Caco-2 (cell line): ENCODE measurements at regions not wholly inside any gene's neighbourhood (a gene's known extent, or its start where the extent isn't known, plus 50 kb on each side); places are given as distances from the start of the nearest gene placed in this dataset.

ENCODE experiments used
- BruUV-seq: library from RNA; stranded (reverse); fragments of 400-500 nt; replicated peaks from 2 replicates; lab custom pipeline; 2021; lab: Mats Ljungman, UMichigan
- CTCF ChIA-PET: fragments of 300-600 bp; sonication (Branson Sonifier 250); formaldehyde crosslinking; loops from one replicate; lab custom pipeline; 2022; ENCODE audit warnings: antibody characterized with exemption; lab: Charles Lee
- POLR2A ChIA-PET: fragments of 300-600 bp; sonication (Branson Sonifier 250); formaldehyde crosslinking; loops from one replicate; lab custom pipeline; 2022; ENCODE audit warnings: antibody characterized with exemption; lab: Charles Lee
- DNase-seq, 2 experiments: peaks; one replicate each; pipeline versions ENCODE4 v3.0.0 to v3.0.0-alpha.2; 2020 to 2022
- H3K27me3 ChIP-seq: replicated peaks from 2 replicates; pipeline ENCODE4 v1.6.0; 2011; ENCODE audit warnings: low read length; ENCODE audit not compliant: control insufficient read depth, insufficient read depth
- H3K36me3 ChIP-seq: 2 replicates; pipeline ENCODE4 v1.5.1; 2011; ENCODE audit warnings: low read length; ENCODE audit not compliant: control insufficient read depth, insufficient read depth
- H3K4me1 ChIP-seq: fragments of 250-450 bp; sonication (Bioruptor Pico); 2 replicates; pipeline ENCODE4 v1.5.1; 2020; ENCODE audit warnings: mild to moderate bottlenecking
- H3K4me3 ChIP-seq: 2 replicates; pipeline ENCODE4 v1.5.1; 2011; ENCODE audit warnings: low read depth, mild to moderate bottlenecking, control low read depth, low read length
- H3K9me3 ChIP-seq: fragments of 250-450 bp; sonication (Bioruptor Pico); 2 replicates; pipeline ENCODE4 v1.5.1; 2020; ENCODE audit warnings: mild to moderate bottlenecking, moderate library complexity
- H3K27ac Mint-ChIP-seq: one replicate; pipeline ENCODE4 v1.8.0; 2022; ENCODE audit warnings: mixed read lengths; ENCODE audit not compliant: unreplicated experiment
- H3K27me3 Mint-ChIP-seq: one replicate; pipeline ENCODE4 v1.8.0; 2022; ENCODE audit warnings: mixed read lengths; ENCODE audit not compliant: insufficient read depth, unreplicated experiment
- H3K36me3 Mint-ChIP-seq: one replicate; pipeline ENCODE4 v1.8.0; 2022; ENCODE audit warnings: mild to moderate bottlenecking, mixed read lengths; ENCODE audit not compliant: insufficient read depth, unreplicated experiment
- H3K4me1 Mint-ChIP-seq: one replicate; pipeline ENCODE4 v1.8.0; 2022; ENCODE audit warnings: low read depth, mixed read lengths; ENCODE audit not compliant: unreplicated experiment
- H3K4me3 Mint-ChIP-seq: one replicate; pipeline ENCODE4 v1.8.0; 2022; ENCODE audit warnings: mild to moderate bottlenecking, moderate library complexity, mixed read lengths; ENCODE audit not compliant: unreplicated experiment
- H3K9me3 Mint-ChIP-seq: one replicate; pipeline ENCODE4 v1.8.0; 2022; ENCODE audit warnings: mixed read lengths; ENCODE audit not compliant: unreplicated experiment
- intact Hi-C: fragments of 100-400 bp; cut with micrococcal nuclease; formaldehyde crosslinking; loops from one replicate; pipeline ENCODE4 v1.10.0; 2022; ENCODE audit not compliant: unreplicated experiment
- TF ChIP-seq, protein P1 (sequence below), 2 experiments: fragments of 200-600 bp in 1 of 2; IDR thresholded peaks; 1 replicate in 1 of 2; 2 replicates in 1 of 2; pipeline versions ENCODE4 v1.5.1 to v1.8.0; 2011 to 2022; ENCODE audit warnings: antibody characterized with exemption in 1 of 2, control low read depth in 1 of 2, inconsistent platforms in 1 of 2, low read depth in 1 of 2, low read length in 1 of 2, mild to moderate bottlenecking in 1 of 2, moderate library complexity in 1 of 2; ENCODE audit not compliant: insufficient read depth in 1 of 2, severe bottlenecking in 1 of 2, unreplicated experiment in 1 of 2

DNA sequence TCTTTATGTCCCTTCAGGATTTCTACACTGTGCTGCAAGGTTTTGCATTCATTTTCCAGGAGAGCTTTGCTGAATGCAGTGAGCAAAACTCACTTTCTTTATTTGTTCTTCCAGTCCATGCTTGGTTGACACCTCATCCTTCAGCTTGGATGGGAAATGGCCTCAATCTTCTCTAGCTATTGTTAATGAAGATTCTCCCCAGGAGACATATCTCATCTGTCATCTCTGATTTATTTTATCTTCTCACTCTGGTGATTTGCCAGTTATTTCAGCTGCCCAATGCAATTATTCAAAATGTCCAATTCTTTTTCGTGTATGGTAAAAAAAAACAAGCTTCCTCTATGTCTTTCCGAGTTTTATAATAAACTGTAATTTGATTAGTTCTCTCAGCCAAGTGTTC lies 77.9 kb upstream of the PAK5 start:
- no peaks in the 10 kb centered on the region for H3K9me3 ChIP-seq
- no peak overlapping the region for H3K4me3 Mint-ChIP-seq
- no TSS peak for BruUV-seq
- no peaks in the 10 kb centered on the region for H3K9me3 Mint-ChIP-seq
- no peak overlapping the region for H3K4me3 ChIP-seq
- H3K36me3 Mint-ChIP-seq: no peaks in the 10 kb centered on the region
- DNase-seq: no peak
- no peak overlapping the region for H3K27ac Mint-ChIP-seq
- CTCF ChIA-PET: no interaction called here
- intact Hi-C loops: loop anchor here (10.0 kb wide), 1 partner anchor 512 kb away; no protein-coding TSS in a partner anchor
- H3K27me3 ChIP-seq: no peaks in the 10 kb centered on the region
- H3K27me3 Mint-ChIP-seq: peaks cover 15% of the 10 kb centered on the region
- H3K36me3 ChIP-seq: no peaks in the 10 kb centered on the region
- TF ChIP-seq, protein P1, sequence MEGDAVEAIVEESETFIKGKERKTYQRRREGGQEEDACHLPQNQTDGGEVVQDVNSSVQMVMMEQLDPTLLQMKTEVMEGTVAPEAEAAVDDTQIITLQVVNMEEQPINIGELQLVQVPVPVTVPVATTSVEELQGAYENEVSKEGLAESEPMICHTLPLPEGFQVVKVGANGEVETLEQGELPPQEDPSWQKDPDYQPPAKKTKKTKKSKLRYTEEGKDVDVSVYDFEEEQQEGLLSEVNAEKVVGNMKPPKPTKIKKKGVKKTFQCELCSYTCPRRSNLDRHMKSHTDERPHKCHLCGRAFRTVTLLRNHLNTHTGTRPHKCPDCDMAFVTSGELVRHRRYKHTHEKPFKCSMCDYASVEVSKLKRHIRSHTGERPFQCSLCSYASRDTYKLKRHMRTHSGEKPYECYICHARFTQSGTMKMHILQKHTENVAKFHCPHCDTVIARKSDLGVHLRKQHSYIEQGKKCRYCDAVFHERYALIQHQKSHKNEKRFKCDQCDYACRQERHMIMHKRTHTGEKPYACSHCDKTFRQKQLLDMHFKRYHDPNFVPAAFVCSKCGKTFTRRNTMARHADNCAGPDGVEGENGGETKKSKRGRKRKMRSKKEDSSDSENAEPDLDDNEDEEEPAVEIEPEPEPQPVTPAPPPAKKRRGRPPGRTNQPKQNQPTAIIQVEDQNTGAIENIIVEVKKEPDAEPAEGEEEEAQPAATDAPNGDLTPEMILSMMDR (IDR thresholded peaks at IDR 0.05; ENCODE audit: insufficient read depth in 1 of 2, low read depth in 1 of 2, low read length in 1 of 2, severe bottlenecking in 1 of 2, unreplicated experiment in 1 of 2): no peak
- POLR2A ChIA-PET: no interaction called here
- H3K4me1 ChIP-seq: no peaks in the 10 kb centered on the region
- H3K4me1 Mint-ChIP-seq: no peaks in the 10 kb centered on the region

GRCh38 chr20:9912858-9913434 lies 74.1 kb upstream of the PAK5 start:
- TF ChIP-seq, protein P1 (IDR thresholded peaks at IDR 0.05; ENCODE audit: insufficient read depth in 1 of 2, low read depth in 1 of 2, low read length in 1 of 2, severe bottlenecking in 1 of 2, unreplicated experiment in 1 of 2): peak; percentile 74 to 83
- no peak overlapping the region for H3K27ac Mint-ChIP-seq
- Histone ChIP-seq H3K36me3 (no peaks in the 10 kb centered on the region), H3K4me3 (no peak overlapping the region), H3K9me3 (no peaks in the 10 kb centered on the region), H3K4me1 (no peaks in the 10 kb centered on the region), H3K27me3 (no peaks in the 10 kb centered on the region; the same call in 1 of the 2 replicates)
- H3K4me1 Mint-ChIP-seq: no peaks in the 10 kb centered on the region
- no peaks in the 10 kb centered on the region for H3K36me3 Mint-ChIP-seq
- H3K4me3 Mint-ChIP-seq: no peak overlapping the region
- intact Hi-C loops: loop anchor here (1.0 to 10.0 kb wide), 2 partner anchors 296 to 508 kb away; no protein-coding TSS in a partner anchor
- no peaks in the 10 kb centered on the region for H3K9me3 Mint-ChIP-seq
- DNase-seq: peak; percentile 40 to 57
- no TSS peak for BruUV-seq
- H3K27me3 Mint-ChIP-seq: peaks cover 20% of the 10 kb centered on the region
- POLR2A ChIA-PET: no interaction called here
- CTCF ChIA-PET: interaction anchor here (4.0 kb wide), 1 partner anchor 296 kb away, joined by 22 read pairs; no protein-coding TSS in a partner anchor

DNA sequence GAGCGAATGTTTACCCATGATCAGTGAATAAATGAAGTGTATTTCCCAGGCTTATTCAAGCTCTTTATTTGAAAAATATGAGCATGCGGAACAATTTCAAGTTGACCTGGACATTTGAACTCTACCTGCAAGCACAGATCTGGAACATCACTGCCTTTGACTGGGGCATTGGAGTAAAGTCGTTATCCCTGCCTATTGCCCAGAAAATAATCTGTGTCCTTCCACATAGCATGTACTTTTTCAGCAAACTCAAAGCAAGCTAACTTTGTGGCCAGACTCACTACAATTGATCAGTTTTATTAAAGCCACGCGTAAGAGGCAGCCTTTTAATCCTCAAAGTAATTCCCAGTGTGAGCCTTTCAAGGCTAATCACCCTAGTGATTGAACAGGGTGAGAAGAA lies 73.4 kb upstream of the PAK5 start:
- DNase-seq: no peak
- TF ChIP-seq, protein P1 (IDR thresholded peaks at IDR 0.05; ENCODE audit: insufficient read depth in 1 of 2, low read depth in 1 of 2, low read length in 1 of 2, severe bottlenecking in 1 of 2, unreplicated experiment in 1 of 2): no peak
- H3K27ac Mint-ChIP-seq: no peak overlapping the region
- H3K36me3 Mint-ChIP-seq: no peaks in the 10 kb centered on the region
- H3K9me3 ChIP-seq: no peaks in the 10 kb centered on the region
- no peaks in the 10 kb centered on the region for H3K36me3 ChIP-seq
- no peaks in the 10 kb centered on the region for H3K4me1 Mint-ChIP-seq
- POLR2A ChIA-PET: no interaction called here
- no peak overlapping the region for H3K4me3 Mint-ChIP-seq
- no peaks in the 10 kb centered on the region for H3K4me1 ChIP-seq
- no peak overlapping the region for H3K4me3 ChIP-seq
- no peaks in the 10 kb centered on the region; the same call in 1 of the 2 replicates for H3K27me3 ChIP-seq
- BruUV-seq: no TSS peak
- intact Hi-C loops: loop anchor here (10.0 kb wide), 1 partner anchor 507 kb away; no protein-coding TSS in a partner anchor
- peaks cover 18% of the 10 kb centered on the region for H3K27me3 Mint-ChIP-seq
- CTCF ChIA-PET: interaction anchor here (4.0 kb wide), 1 partner anchor 295 kb away, joined by 22 read pairs; no protein-coding TSS in a partner anchor
- no peaks in the 10 kb centered on the region for H3K9me3 Mint-ChIP-seq
